CD4-positive, alpha-beta T cell (primary cell): ENCODE measurements at regions not wholly inside any gene's neighbourhood (a gene's known extent, or its start where the extent isn't known, plus 50 kb on each side); places are given as distances from the start of the nearest gene placed in this dataset.

Experiments used
- ATAC-seq: fragments of 200-7000 bp; cut with Tn5 transposase; one replicate; pipeline ENCODE4 v1.10.0; 2022; ENCODE audit warnings: mild to moderate bottlenecking; ENCODE audit not compliant: poor library complexity
- CTCF ChIA-PET: fragments of 350-600 bp; sonication (Branson Sonifier 250); formaldehyde crosslinking; loops from one replicate; lab custom pipeline; 2021; ENCODE audit warnings: antibody characterized with exemption, inconsistent platforms; lab: Charles Lee
- POLR2A ChIA-PET: fragments of 350-600 bp; sonication (Branson Sonifier 250); formaldehyde crosslinking; loops from one replicate; lab custom pipeline; 2021; ENCODE audit warnings: antibody characterized with exemption, inconsistent platforms; lab: Charles Lee
- DNase-seq, 14 experiments: peaks; one replicate each; pipeline ENCODE4 v3.0.0-alpha.2; 2013 to 2020; ENCODE audit warnings: mixed read lengths in 2 of 14
- H3K27ac ChIP-seq, 2 donors: one replicate each; pipeline versions ENCODE4 v1.5.1 to v1.7.0; 2013; ENCODE audit warnings: low read length in 2 of 2, low read depth in 1 of 2, mild to moderate bottlenecking in 1 of 2
- H3K27me3 ChIP-seq, 2 experiments: 1 replicate in 1 of 2; 2 replicates in 1 of 2; pipeline versions ENCODE4 v1.6.1 to v1.7.0; 2013; ENCODE audit warnings: low read length in 2 of 2, control low read depth in 1 of 2, mild to moderate bottlenecking in 1 of 2, moderate library complexity in 1 of 2; ENCODE audit not compliant: insufficient read depth in 2 of 2, control insufficient read depth in 1 of 2
- H3K36me3 ChIP-seq: one replicate; pipeline ENCODE4 v1.6.1; 2013; ENCODE audit warnings: low read length, control low read depth; ENCODE audit not compliant: insufficient read depth
- H3K4me1 ChIP-seq: one replicate; pipeline ENCODE4 v1.6.1; 2013; ENCODE audit warnings: low read length, control low read depth; ENCODE audit not compliant: insufficient read depth
- H3K4me3 ChIP-seq: one replicate; pipeline ENCODE4 v1.5.1; 2013; ENCODE audit warnings: mild to moderate bottlenecking, low read length, moderate library complexity
- H3K9me3 ChIP-seq, 2 experiments: 1 replicate in 1 of 2; 2 replicates in 1 of 2; pipeline versions ENCODE4 v1.6.1 to v1.7.0; 2013; ENCODE audit warnings: low read length in 2 of 2, mild to moderate bottlenecking in 2 of 2, control low read depth in 1 of 2, moderate library complexity in 1 of 2; ENCODE audit not compliant: control insufficient read depth in 1 of 2, insufficient read depth in 1 of 2
- H3K27ac Mint-ChIP-seq: one replicate; pipeline ENCODE4 v1.8.0; 2020; ENCODE audit warnings: mixed read lengths
- H3K27me3 Mint-ChIP-seq: one replicate; pipeline ENCODE4 v1.8.0; 2021; ENCODE audit warnings: mixed read lengths
- H3K36me3 Mint-ChIP-seq: one replicate; pipeline ENCODE4 v1.8.0; 2021; ENCODE audit warnings: low read depth, mixed read lengths
- H3K4me1 Mint-ChIP-seq: one replicate; pipeline ENCODE4 v1.8.0; 2021; ENCODE audit warnings: low read depth, mixed read lengths
- H3K4me3 Mint-ChIP-seq: one replicate; pipeline ENCODE4 v1.8.0; 2020; ENCODE audit warnings: mild to moderate bottlenecking, mixed read lengths
- H3K9me3 Mint-ChIP-seq: one replicate; pipeline ENCODE4 v1.8.0; 2020; ENCODE audit warnings: mixed read lengths
- intact Hi-C, 2 experiments: fragments of 100-400 bp; cut with DNase I in 1 of 2; cut with micrococcal nuclease in 1 of 2; formaldehyde crosslinking; loops; one replicate each; pipeline versions ENCODE4 v1.15.1 to v1.9.0; 2023 to 2025; cut with DNase I, micrococcal nuclease
- TF ChIP-seq, protein P1 (sequence below): fragments of 200-600 bp; IDR thresholded peaks from one replicate; pipeline ENCODE4 v1.8.0; 2022; ENCODE audit warnings: antibody characterized with exemption, mild to moderate bottlenecking

DNA sequence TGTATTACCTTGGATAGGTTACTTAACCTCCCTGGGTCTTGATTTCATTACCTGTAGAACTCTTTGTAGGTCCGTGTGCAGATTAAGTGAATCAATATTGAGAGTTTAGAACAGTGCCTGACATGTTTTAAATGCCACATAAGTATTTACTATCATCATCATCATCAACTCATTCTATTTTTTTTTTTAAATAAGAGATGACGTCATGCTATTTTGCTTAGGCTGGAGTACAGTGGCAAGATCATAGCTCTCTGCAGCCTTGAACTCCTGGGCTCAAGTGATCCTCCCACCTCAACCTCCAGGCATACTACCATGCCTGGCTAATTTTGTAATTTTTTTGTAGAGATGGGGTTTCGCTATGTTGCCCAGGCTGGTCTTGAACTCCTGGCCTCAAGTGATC, 132.0 kb upstream of the FZD8 start:
- Mint-ChIP-seq H3K27ac (no peak overlapping the region), H3K4me1 (no peaks in the 10 kb centered on the region), H3K27me3 (peaks cover 14% of the 10 kb centered on the region), H3K36me3 (no peaks in the 10 kb centered on the region), H3K9me3 (peaks cover 4% of the 10 kb centered on the region), H3K4me3 (no peak overlapping the region)
- ChIA-PET POLR2A (no interaction called here), CTCF (no interaction called here)
- intact Hi-C loops = no loop called here
- Histone ChIP-seq H3K9me3 (no peaks in the 10 kb centered on the region), H3K27ac (no peak overlapping the region), H3K4me3 (no peak overlapping the region), H3K4me1 (no peaks in the 10 kb centered on the region), H3K36me3 (no peaks in the 10 kb centered on the region), H3K27me3 (no peaks in the 10 kb centered on the region)
- DNase-seq (no peak), ATAC-seq (no peak)
- TF ChIP-seq, protein P1, sequence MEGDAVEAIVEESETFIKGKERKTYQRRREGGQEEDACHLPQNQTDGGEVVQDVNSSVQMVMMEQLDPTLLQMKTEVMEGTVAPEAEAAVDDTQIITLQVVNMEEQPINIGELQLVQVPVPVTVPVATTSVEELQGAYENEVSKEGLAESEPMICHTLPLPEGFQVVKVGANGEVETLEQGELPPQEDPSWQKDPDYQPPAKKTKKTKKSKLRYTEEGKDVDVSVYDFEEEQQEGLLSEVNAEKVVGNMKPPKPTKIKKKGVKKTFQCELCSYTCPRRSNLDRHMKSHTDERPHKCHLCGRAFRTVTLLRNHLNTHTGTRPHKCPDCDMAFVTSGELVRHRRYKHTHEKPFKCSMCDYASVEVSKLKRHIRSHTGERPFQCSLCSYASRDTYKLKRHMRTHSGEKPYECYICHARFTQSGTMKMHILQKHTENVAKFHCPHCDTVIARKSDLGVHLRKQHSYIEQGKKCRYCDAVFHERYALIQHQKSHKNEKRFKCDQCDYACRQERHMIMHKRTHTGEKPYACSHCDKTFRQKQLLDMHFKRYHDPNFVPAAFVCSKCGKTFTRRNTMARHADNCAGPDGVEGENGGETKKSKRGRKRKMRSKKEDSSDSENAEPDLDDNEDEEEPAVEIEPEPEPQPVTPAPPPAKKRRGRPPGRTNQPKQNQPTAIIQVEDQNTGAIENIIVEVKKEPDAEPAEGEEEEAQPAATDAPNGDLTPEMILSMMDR = no peak

DNA sequence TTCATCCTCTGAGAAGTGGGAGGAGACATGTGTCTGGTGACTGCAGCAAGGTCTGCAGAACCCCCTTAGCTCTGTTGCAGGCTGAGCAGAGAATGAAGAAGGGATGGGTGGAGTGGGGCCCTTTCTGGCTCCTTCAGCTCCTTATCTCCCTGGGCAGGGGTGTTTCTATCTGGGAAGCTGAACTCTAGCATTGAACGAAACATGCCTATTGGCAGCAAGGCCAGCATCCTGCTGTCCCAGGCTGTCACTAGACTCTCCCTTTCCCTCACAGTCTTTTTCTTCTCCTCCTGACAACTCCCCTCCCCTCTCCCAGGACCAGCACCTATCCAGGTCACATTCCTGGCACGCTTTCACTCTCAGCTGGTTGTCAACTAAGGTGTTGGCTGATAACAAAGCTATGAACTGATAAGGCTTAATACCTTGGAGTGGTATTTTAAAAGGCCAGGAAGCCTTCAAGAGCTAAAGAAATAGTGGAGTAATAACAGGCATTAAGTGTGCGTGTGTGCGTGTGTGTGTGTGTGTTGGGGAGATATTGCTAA, 128.8 kb upstream of the FZD8 start:
- ATAC-seq = no peak

GRCh38 chr10:35769795-35770194, 127.7 kb upstream of the FZD8 start:
- H3K27ac Mint-ChIP-seq = no peak overlapping the region
- H3K36me3 Mint-ChIP-seq = no peaks in the 10 kb centered on the region
- Histone ChIP-seq H3K36me3 (no peaks in the 10 kb centered on the region), H3K27ac (no peak overlapping the region), H3K9me3 (peaks cover 0 to 5% of the 10 kb centered on the region in 2 experiments), H3K4me3 (no peak overlapping the region), H3K4me1 (no peaks in the 10 kb centered on the region), H3K27me3 (no peaks in the 10 kb centered on the region)
- ChIA-PET CTCF (no interaction called here), POLR2A (no interaction called here)
- ATAC-seq = no peak
- H3K4me1 Mint-ChIP-seq = no peaks in the 10 kb centered on the region
- H3K27me3 Mint-ChIP-seq = peaks cover 10% of the 10 kb centered on the region
- no peaks in the 10 kb centered on the region for H3K9me3 Mint-ChIP-seq
- TF ChIP-seq, protein P1 = no peak
- intact Hi-C loops = no loop called here
- DNase-seq = no peak
- no peak overlapping the region for H3K4me3 Mint-ChIP-seq

More for the DNA sequence above, 128.8 kb upstream of the FZD8 start:
- peaks cover 3% of the 10 kb centered on the region for H3K9me3 Mint-ChIP-seq
- no peaks in the 10 kb centered on the region for H3K9me3 ChIP-seq
- H3K4me1 ChIP-seq = no peaks in the 10 kb centered on the region
- H3K36me3 ChIP-seq = no peaks in the 10 kb centered on the region
- TF ChIP-seq, protein P1 = no peak
- no peak overlapping the region for H3K27ac ChIP-seq
- ChIA-PET POLR2A (no interaction called here), CTCF (no interaction called here)
- no peak overlapping the region for H3K4me3 ChIP-seq
- H3K4me1 Mint-ChIP-seq = no peaks in the 10 kb centered on the region
- no peak for DNase-seq
- H3K27ac Mint-ChIP-seq = no peak overlapping the region
- intact Hi-C loops = no loop called here
- no peaks in the 10 kb centered on the region for H3K36me3 Mint-ChIP-seq
- no peak overlapping the region for H3K4me3 Mint-ChIP-seq
- no peaks in the 10 kb centered on the region for H3K27me3 ChIP-seq
- H3K27me3 Mint-ChIP-seq = peaks cover 10% of the 10 kb centered on the region
